Neuron (in vitro differentiated cells): ENCODE measurements at regions not wholly inside any gene's neighbourhood (a gene's known extent, or its start where the extent isn't known, plus 50 kb on each side); places are given as distances from the start of the nearest gene placed in this dataset.

Source experiments
- H2AFZ ChIP-seq: one replicate; pipeline ENCODE4 v1.6.1; 2013; ENCODE audit warnings: low read depth, mild to moderate bottlenecking, inconsistent platforms, low read length, moderate library complexity
- H3K27me3 ChIP-seq: one replicate; pipeline ENCODE4 v1.6.1; 2013; ENCODE audit warnings: low read length; ENCODE audit not compliant: insufficient read depth
- H3K36me3 ChIP-seq: one replicate; pipeline ENCODE4 v1.6.1; 2013; ENCODE audit warnings: low read length; ENCODE audit not compliant: insufficient read depth
- H3K4me1 ChIP-seq: one replicate; pipeline ENCODE4 v1.6.1; 2013; ENCODE audit warnings: low read length; ENCODE audit not compliant: insufficient read depth
- H3K4me3 ChIP-seq: 2 replicates; pipeline ENCODE4 v1.5.1; 2013; ENCODE audit warnings: mild to moderate bottlenecking, low read length, moderate library complexity
- H3K9me3 ChIP-seq: one replicate; pipeline ENCODE4 v1.6.1; 2013; ENCODE audit warnings: low read length

DNA sequence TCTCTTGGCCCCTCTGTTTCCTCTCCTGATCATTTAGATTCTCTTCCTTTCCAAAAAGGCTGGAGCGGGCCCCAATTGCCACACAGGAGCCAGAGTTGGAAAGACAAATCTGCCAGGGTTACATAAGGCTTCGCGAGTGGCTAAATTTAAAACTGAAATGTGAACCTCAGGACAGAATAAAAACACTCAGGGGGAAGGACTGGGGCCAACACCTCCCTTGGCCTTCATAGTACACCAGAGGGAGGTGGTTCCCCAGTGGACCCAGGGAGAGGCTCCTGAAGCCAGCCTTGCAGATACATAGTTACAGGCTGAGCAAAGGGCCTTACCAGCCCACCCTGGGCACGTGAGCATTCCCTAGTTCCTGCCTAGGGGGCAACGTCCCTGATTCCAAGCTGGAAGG is 150.1 kb downstream of the MN1 start:
- Histone ChIP-seq H3K36me3 (no peaks in the 10 kb centered on the region), H3K27me3 (no peaks in the 10 kb centered on the region), H2AFZ (no peak overlapping the region), H3K9me3 (no peaks in the 10 kb centered on the region), H3K4me1 (peaks cover 9% of the 10 kb centered on the region), H3K4me3 (no peak overlapping the region)

DNA sequence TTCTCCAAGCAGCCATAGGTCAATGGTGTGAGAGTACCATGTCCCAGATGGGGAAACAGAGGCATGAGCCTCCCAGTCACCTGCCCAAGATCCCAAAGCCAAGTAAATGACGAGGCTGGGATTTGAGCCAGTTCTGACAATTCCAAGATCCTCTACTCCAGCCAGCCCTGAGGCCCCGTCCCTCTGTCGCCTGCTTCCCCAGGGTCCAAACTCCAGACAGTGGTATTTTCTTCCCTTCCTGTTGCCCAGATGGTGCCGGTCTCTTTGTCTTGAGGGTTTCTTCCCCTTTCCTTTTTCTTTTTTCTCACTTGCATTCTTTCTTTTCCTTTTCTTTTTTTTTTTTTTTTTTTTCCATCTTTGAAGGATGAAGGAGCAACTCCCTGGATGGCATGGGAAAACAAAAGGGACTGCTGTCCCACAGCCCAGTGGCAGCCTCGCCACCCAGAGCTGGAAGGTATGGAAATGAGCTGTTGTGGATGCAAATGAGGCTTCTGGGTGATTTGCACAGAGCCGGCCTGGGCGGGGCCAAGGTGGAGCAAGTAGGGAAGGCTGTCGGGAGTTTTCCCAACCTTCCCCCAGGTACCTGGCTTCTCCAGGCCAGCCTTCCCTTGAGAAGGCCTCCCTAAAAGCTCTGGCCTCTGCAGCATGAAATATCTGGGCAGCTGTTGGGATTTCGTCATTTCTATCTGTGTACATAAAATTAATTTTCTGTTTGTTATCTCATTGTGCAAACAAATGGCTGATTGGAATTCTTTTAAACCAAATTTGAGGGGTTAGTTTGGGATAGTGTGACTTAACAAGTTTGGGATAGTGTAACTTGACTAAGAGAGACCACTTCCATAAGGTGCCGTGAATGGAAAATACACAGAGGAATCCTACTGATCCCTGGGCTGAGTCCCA is 146.8 kb downstream of the MN1 start:
- H3K9me3 ChIP-seq: no peaks in the 10 kb centered on the region
- no peak overlapping the region for H2AFZ ChIP-seq
- H3K4me3 ChIP-seq: no peak overlapping the region
- H3K36me3 ChIP-seq: no peaks in the 10 kb centered on the region
- peaks cover 9% of the 10 kb centered on the region for H3K4me1 ChIP-seq
- H3K27me3 ChIP-seq: no peaks in the 10 kb centered on the region

DNA sequence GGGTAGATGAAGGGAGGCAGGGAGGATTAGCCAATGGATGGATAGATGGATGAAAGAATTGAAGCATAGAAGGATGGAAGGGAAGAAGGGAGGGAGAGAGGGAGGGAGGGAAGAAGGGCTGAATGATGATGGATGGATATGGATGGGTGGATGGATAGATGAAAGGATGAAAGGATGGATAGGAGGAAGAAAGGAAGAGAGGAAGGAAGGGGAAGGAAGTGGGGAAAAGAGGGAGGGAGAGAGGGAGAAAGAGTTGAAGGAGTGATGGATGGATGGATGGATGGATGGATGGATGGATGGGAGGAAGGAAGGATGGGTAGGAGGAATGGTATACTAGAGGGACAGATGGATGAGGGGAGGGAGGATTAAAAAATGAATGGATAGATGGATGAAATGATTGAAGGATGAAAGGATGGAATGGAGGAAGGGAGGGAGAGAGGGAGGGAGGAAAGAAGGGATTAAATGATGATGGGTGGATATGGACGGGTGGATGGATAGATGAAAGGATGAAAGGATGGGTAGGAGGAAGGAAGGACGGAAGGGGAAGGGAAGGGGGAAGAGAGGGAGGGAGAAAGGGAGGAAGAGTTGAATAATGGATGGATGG is 145.9 kb downstream of the MN1 start:
- Histone ChIP-seq H3K27me3 (no peaks in the 10 kb centered on the region), H3K4me1 (peaks cover 9% of the 10 kb centered on the region), H3K36me3 (no peaks in the 10 kb centered on the region), H2AFZ (no peak overlapping the region), H3K4me3 (no peak overlapping the region), H3K9me3 (no peaks in the 10 kb centered on the region)

DNA sequence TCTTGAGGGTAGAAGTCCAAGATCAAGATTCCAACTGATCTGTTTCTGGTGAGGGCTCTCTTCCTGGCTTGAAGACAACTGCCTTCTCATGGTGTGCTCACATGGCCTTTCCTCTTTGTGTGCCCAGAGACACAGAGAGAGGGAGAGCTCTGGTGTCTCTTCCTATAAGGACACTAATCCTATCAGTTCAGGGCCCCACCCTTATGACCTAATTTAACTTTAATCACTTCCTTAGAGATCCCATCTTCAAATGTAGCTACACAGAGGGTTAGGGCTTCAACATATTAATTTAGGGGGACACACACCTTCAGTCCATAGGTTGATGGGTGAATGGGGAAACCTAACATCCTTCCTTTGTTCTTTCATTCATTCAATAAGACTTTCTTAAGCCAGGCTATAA is 144.6 kb downstream of the MN1 start:
- H3K4me3 ChIP-seq: no peak overlapping the region
- no peaks in the 10 kb centered on the region for H3K9me3 ChIP-seq
- no peaks in the 10 kb centered on the region for H3K27me3 ChIP-seq
- no peak overlapping the region for H2AFZ ChIP-seq
- peaks cover 9% of the 10 kb centered on the region for H3K4me1 ChIP-seq
- no peaks in the 10 kb centered on the region for H3K36me3 ChIP-seq

DNA sequence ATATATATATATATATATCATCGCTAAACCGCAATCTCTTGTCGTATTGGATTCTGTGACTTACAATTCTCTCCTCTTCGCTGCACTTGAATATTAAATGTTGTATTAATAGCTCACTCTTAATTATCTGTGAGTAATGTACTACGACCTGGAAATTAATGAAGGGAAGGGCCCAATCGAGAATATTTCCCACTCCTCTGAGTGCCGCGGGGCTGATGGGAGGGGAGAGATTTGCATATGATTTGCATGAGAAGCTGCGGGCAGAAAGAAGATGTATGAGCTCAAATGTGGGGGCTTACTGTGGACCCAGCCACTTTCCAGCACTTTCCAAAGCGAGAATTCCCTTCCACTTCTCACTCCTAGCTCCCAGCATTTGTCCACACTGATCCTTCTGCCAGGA is 141.2 kb downstream of the MN1 start:
- H3K9me3 ChIP-seq: no peaks in the 10 kb centered on the region
- H2AFZ ChIP-seq: no peak overlapping the region

DNA sequence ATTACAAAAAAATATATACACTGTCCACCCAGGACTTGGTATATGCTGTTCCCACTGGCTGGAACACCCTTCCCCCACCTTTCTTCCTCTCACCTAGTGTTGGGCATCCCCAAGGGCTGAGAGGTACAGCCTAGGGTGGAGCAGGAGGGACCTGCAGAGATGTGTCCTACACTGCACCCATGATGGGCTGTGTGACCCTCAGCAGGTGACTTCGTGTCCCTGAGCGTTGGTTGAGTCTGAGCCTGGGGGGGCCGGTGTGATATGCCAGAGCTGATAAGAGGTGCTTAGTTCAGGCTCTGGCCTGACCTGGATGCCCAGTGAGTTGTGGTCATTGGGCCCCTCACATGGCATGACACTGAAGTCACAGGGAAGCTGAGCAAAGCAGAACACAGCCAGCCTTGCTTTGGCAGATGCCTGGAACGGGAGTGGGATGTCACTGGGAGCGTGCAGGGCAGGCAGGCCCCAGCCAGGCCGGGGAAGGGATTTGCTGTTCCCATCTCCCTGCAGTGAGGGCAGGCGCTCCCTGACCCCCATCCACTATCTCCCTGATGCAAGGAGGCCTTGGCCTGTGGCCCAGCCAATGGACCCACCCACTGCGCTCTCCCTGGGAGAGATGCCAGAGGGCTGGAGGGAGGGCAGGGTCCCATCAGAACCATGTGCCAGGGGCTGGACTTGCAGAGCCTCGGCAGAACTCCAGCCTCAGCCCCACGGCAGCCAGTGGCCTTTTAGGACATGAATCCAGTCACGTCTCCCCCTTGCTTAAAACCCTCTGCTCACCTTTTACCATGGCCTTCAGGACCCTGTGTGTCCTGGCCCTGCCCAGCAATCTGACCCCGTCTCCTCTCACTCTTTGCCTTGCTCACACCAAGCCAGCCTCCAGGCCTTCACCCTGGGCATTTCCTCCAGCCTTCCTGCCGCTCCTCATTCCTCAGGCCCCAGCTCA is 138.9 kb downstream of the MN1 start:
- Histone ChIP-seq H3K9me3 (no peaks in the 10 kb centered on the region), H3K4me3 (no peak overlapping the region), H3K4me1 (peaks cover 13% of the 10 kb centered on the region)

More for the DNA sequence above, 141.2 kb downstream of the MN1 start:
- Histone ChIP-seq H3K4me3 (no peak overlapping the region), H3K36me3 (no peaks in the 10 kb centered on the region), H3K27me3 (no peaks in the 10 kb centered on the region), H3K4me1 (peaks cover 8% of the 10 kb centered on the region)

DNA sequence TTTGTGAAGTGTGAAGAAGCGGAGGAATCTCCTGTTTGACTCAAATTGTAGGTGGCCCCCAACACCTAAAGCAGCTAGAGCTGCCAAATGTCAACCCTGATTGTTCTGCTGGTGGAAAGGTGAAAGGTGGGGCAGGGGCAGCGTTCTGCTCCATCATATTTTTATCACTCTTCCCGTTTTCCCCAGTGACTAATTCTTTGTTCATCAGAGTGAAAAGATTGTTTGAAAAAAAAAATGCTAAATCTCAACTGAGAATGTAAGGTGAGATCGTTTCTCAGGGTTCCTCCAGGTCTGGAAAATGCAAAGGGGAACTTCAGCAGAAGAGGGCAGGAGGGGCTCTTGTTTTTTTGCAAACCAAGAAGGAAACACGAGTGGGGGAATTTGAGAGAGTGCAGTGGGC is 137.7 kb downstream of the MN1 start:
- Histone ChIP-seq H3K4me3 (no peak overlapping the region), H2AFZ (no peak overlapping the region), H3K27me3 (no peaks in the 10 kb centered on the region), H3K4me1 (peaks cover 13% of the 10 kb centered on the region), H3K9me3 (no peaks in the 10 kb centered on the region), H3K36me3 (no peaks in the 10 kb centered on the region)

More for the DNA sequence above, 138.9 kb downstream of the MN1 start:
- Histone ChIP-seq H2AFZ (no peak overlapping the region), H3K36me3 (no peaks in the 10 kb centered on the region), H3K27me3 (no peaks in the 10 kb centered on the region)

DNA sequence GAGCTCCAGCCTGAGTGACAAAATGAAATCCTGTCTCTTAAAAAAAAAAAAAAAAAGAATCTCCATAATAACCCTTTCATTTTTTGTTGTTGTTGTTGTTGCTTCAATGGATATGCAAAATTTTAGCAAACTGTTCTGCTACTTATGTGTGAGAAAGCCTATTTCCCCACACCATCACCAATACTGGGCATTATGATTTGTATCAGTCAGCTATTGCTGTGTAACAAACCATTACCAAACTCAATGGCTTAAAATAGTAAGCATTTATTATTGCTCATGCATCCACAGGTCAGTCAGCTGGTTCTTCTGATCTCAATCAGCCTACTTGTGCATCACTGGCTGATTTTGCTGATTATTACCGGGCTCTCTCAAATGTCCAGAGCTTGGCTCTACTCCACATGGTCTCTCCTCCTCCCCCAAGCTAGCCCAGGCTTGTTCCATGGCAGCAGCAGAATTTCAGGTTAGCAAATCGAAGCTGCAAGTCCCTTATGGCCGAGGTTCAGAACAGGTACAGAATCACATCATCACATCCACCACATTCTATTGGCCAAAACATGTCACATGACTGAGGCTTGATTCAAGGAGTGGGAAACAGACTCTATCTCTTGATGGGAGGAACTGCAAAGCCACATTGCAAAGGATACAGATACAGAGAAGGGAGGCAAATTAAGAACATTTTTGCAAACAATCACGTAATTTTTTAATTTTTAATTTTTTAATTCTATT is 135.1 kb downstream of the MN1 start:
- Histone ChIP-seq H3K4me1 (peaks cover 34% of the 10 kb centered on the region), H2AFZ (no peak overlapping the region), H3K9me3 (no peaks in the 10 kb centered on the region), H3K4me3 (no peak overlapping the region), H3K36me3 (no peaks in the 10 kb centered on the region), H3K27me3 (no peaks in the 10 kb centered on the region)

DNA sequence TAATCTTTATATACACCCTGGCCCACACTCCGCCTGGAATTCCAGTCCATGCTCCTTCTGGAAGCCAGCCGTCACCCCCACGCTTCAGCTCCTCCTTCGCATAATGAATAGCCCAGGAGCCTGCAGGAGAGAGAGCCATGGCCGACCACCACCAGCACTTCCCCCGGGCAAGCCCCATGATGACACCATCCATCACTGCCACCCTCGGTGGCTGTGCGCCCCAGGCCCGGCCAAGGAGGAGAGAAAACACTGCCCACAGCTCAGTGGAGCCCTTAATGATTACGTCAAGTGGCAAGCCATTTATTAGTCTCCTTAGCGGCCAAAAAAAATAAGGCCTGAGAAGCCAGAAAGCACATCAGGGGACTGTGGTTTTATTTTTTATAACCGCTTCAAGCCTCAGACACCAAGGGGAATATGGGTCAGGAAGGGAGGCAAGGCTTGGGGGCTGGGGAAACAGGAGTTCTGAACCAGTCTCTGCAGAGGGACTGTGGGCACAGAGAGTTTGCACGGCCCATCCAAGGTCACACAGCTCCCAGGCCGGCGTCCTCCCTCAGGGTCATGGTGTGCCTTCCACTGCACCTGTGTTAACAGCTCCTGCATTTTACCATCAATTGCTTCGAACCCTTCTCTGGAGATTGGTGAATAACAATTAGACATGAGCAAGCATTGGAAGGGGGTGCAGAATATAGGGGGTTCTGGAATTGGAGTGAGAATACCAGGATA is 134.3 kb downstream of the MN1 start:
- Histone ChIP-seq H3K9me3 (no peaks in the 10 kb centered on the region), H3K36me3 (no peaks in the 10 kb centered on the region), H2AFZ (no peak overlapping the region), H3K27me3 (no peaks in the 10 kb centered on the region), H3K4me3 (no peak overlapping the region), H3K4me1 (peaks cover 37% of the 10 kb centered on the region)

DNA sequence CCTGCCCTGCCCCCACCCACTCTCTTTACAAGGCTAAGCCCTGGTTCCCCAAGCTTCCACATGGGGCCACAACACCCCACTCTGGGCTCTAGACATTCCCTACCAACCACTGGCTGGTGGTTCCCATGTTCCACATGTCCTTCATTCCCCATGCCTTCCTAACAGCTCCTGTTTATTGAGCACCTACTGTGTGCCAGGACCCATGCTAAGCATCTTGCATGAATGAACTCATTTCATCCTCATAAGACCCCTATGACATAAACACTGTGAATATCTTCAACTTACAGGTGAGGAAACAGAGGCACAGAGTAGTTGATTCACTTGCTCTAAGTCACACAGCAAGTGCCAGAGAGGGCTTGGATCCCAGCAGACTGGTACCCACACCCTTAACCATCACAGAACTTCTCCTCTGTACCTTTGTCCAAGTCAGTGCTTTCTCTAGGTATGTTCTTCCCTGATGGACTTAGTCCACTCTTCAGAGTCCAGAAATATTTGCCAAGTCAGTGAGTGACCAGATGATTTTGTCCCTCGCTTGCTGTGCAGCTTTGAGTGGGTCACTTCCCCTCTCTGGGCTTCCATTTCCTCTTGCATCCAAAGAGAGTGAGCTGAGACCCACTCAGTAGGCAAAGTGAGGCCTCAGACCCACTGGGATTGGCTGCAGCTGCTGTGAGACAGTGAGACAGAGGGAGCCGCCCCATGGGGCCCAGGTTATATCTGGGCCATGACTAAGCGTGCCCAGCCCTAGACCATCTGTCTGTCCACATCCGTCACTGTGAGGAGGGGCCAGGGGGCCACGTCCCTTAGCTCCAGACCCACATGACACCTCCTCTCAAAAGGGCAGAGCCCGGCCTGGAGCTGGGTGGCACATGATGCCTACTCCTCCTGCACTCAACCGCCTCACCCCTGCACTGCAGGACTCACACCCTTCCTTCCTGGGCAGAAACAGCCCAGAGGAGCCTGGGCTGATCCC is 132.4 kb downstream of the MN1 start:
- Histone ChIP-seq H3K4me1 (peaks cover 30% of the 10 kb centered on the region), H3K36me3 (no peaks in the 10 kb centered on the region)

DNA sequence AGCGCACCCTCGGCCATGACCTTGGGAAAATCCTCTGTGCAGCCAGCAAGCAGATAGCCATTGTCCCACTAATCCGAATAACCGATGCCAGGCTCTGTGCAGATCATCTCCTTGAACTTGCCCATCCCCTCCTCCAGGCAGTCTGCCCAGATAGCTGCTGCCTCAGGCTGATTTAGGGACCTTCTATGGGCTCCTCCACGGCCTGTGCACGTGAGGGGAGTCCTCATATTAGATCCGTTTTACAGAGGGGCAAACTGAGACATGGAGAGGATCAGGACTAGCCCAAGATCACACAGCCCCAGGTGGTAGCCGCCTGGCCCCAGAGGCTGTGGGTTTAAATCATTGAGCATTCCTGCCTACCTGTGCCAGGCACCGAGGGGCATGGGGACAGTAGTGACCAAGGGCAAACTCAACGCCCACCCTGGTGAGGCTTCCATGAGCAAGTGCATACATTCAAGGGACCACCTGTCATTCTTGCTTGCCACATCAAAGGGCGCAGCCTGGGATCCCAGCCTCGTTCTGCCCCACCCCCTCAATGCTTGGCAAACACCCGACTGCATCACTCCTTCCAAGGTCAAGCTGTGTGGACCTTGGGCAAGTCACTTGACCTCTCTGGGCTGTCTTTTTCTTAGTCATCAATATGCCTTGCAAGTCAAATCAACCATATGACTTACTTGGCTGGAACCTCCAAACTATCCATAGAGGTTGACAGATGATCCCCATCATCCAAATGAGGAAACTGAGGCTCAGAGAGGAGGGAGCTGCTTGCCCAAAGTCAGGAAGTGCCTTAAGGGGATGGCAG is 131.6 kb downstream of the MN1 start:
- no peaks in the 10 kb centered on the region for H3K27me3 ChIP-seq
- no peaks in the 10 kb centered on the region for H3K36me3 ChIP-seq
- H3K4me3 ChIP-seq: no peak overlapping the region
- no peak overlapping the region for H2AFZ ChIP-seq
- peaks cover 30% of the 10 kb centered on the region for H3K4me1 ChIP-seq
- no peaks in the 10 kb centered on the region for H3K9me3 ChIP-seq

More for the DNA sequence above, 132.4 kb downstream of the MN1 start:
- Histone ChIP-seq H3K9me3 (no peaks in the 10 kb centered on the region), H2AFZ (no peak overlapping the region), H3K4me3 (no peak overlapping the region), H3K27me3 (no peaks in the 10 kb centered on the region)
